GM18519 (cell line): ENCODE measurements at regions not wholly inside any gene's neighbourhood (a gene's known extent, or its start where the extent isn't known, plus 50 kb on each side); places are given as distances from the start of the nearest gene placed in this dataset.
"Not testable (repeated sequence)": the region's sequence is repeated elsewhere in the genome, so short reads cannot be mapped to it uniquely, and the experiment has no call there.

Experiments used
- ATAC-seq: cut with Tn5 transposase; IDR thresholded peaks from one replicate; pipeline ENCODE4 v1.9.1; 2021; ENCODE audit warnings: mild to moderate bottlenecking, moderate library complexity; ENCODE audit not compliant: unreplicated experiment, low FRiP score

- ATAC-seq = no peak
Measured at GRCh38 chr5:74389531-74390305, 250.8 kb downstream of the ENC1 start.

GRCh38 chr5:74388411-74388810 is 252.1 kb downstream of the ENC1 start:
- not testable (repeated sequence) for ATAC-seq

- ATAC-seq = no peak
Measured at GRCh38 chr5:74386571-74387334, 253.8 kb downstream of the ENC1 start.

- no peak for ATAC-seq
Measured at GRCh38 chr5:74384851-74385250, 255.7 kb downstream of the ENC1 start.

GRCh38 chr5:74382987-74383593 is 257.4 kb downstream of the ENC1 start:
- ATAC-seq = no peak

GRCh38 chr5:74382123-74382855 is 258.2 kb downstream of the ENC1 start:
- ATAC-seq = no peak

GRCh38 chr5:74380193-74380592 is 260.3 kb downstream of the ENC1 start:
- no peak for ATAC-seq

- no peak for ATAC-seq
Measured at GRCh38 chr5:74378464-74378863, 262.1 kb downstream of the ENC1 start.

GRCh38 chr5:74376187-74376586 is 264.3 kb downstream of the ENC1 start:
- ATAC-seq = no peak

GRCh38 chr5:74375271-74375670 is 265.3 kb downstream of the ENC1 start:
- no peak for ATAC-seq

GRCh38 chr5:74374656-74375055 is 265.9 kb downstream of the ENC1 start:
- no peak for ATAC-seq

- no peak for ATAC-seq
Measured at GRCh38 chr5:74373076-74373475, 267.5 kb downstream of the ENC1 start.

GRCh38 chr5:74372502-74373064 is 267.9 kb downstream of the ENC1 start:
- no peak for ATAC-seq

GRCh38 chr5:74372051-74372450 is 268.5 kb downstream of the ENC1 start:
- no peak for ATAC-seq

GRCh38 chr5:74371621-74372020 is 268.9 kb downstream of the ENC1 start:
- ATAC-seq = no peak

GRCh38 chr5:74370168-74370567 is 270.4 kb downstream of the ENC1 start:
- ATAC-seq = no peak

GRCh38 chr5:74369173-74369572 is 271.4 kb downstream of the ENC1 start:
- ATAC-seq = no peak

- no peak for ATAC-seq
Measured at GRCh38 chr5:74367934-74368333, 272.6 kb downstream of the ENC1 start.

- ATAC-seq = no peak
Measured at GRCh38 chr5:74367241-74367733, 273.2 kb downstream of the ENC1 start.

- ATAC-seq = no peak
Measured at GRCh38 chr5:74365723-74366122, 274.8 kb downstream of the ENC1 start.
